Muscle of leg (tissue), 3 donors: ENCODE measurements at regions not wholly inside any gene's neighbourhood (a gene's known extent, or its start where the extent isn't known, plus 50 kb on each side); places are given as distances from the start of the nearest gene placed in this dataset.
"Not testable (repeated sequence)": the region's sequence is repeated elsewhere in the genome, so short reads cannot be mapped to it uniquely, and the experiment has no call there.

Experiments used
- DNase-seq: peaks from one replicate; pipeline ENCODE4 v3.0.0; 2013
- H3K27ac ChIP-seq: one replicate; pipeline ENCODE4 v1.5.1; 2013; ENCODE audit warnings: mild to moderate bottlenecking, low read length, control low read depth
- H3K27me3 ChIP-seq: one replicate; pipeline ENCODE4 v1.6.1; 2013; ENCODE audit warnings: low read length; ENCODE audit not compliant: control insufficient read depth, insufficient read depth
- H3K36me3 ChIP-seq: one replicate; pipeline ENCODE4 v1.6.1; 2013; ENCODE audit warnings: low read length; ENCODE audit not compliant: control insufficient read depth, insufficient read depth
- H3K4me1 ChIP-seq: one replicate; pipeline ENCODE4 v1.6.1; 2013; ENCODE audit warnings: low read length; ENCODE audit not compliant: control insufficient read depth, insufficient read depth
- H3K4me3 ChIP-seq: one replicate; pipeline ENCODE4 v1.5.1; 2013; ENCODE audit warnings: low read length, control low read depth
- H3K9me3 ChIP-seq: replicated peaks from 2 replicates; pipeline ENCODE4 v1.6.1; 2013; ENCODE audit warnings: low read depth, low read length; ENCODE audit not compliant: control insufficient read depth
- WGBS: methylation state at CpG from one replicate; pipeline ENCODE4 v1.1.5; 2013; ENCODE audit warnings: missing lambda C conversion rate; ENCODE audit not compliant: insufficient coverage; 5-methylcytosine and 5-hydroxymethylcytosine counted together

GRCh38 chr2:43149482-43150107 is 76.8 kb downstream of the ZFP36L2 start:
- DNase-seq, result no peak
- Histone ChIP-seq H3K4me1 (peaks cover 10% of the 10 kb centered on the region), H3K9me3 (no peaks in the 10 kb centered on the region), H3K36me3 (no peaks in the 10 kb centered on the region), H3K27ac (no peak overlapping the region), H3K27me3 (no peaks in the 10 kb centered on the region), H3K4me3 (no peak overlapping the region)
- 76% methylated on average over 8 of the region's 9 CpGs for WGBS

GRCh38 chr2:43146083-43146482 is 80.3 kb downstream of the ZFP36L2 start:
- no peak overlapping the region for H3K4me3 ChIP-seq
- DNase-seq, result no peak
- H3K36me3 ChIP-seq, result no peaks in the 10 kb centered on the region
- H3K27me3 ChIP-seq, result no peaks in the 10 kb centered on the region
- no peaks in the 10 kb centered on the region for H3K9me3 ChIP-seq
- WGBS, result no CpG with 5 or more reads among the region's 5 CpGs
- peaks cover 3% of the 10 kb centered on the region for H3K4me1 ChIP-seq
- no peak overlapping the region for H3K27ac ChIP-seq

GRCh38 chr2:43144263-43144662 is 82.1 kb downstream of the ZFP36L2 start:
- no peaks in the 10 kb centered on the region for H3K27me3 ChIP-seq
- H3K9me3 ChIP-seq, result no peaks in the 10 kb centered on the region
- H3K27ac ChIP-seq, result no peak overlapping the region
- peaks cover 13% of the 10 kb centered on the region for H3K4me1 ChIP-seq
- no peak overlapping the region for H3K4me3 ChIP-seq
- no CpG with 5 or more reads among the region's 2 CpGs for WGBS
- no peaks in the 10 kb centered on the region for H3K36me3 ChIP-seq
- no peak for DNase-seq

- WGBS, result 94% methylated on average over 3 of the region's 8 CpGs
- no peak for DNase-seq
- no peaks in the 10 kb centered on the region for H3K36me3 ChIP-seq
These were observed 82.7 kb downstream of the ZFP36L2 start for GRCh38 chr2:43143756-43144155.

GRCh38 chr2:43142921-43143438 is 83.4 kb downstream of the ZFP36L2 start:
- no peak overlapping the region for H3K27ac ChIP-seq
- H3K27me3 ChIP-seq, result no peaks in the 10 kb centered on the region
- no peaks in the 10 kb centered on the region for H3K9me3 ChIP-seq
- peaks cover 13% of the 10 kb centered on the region for H3K4me1 ChIP-seq
- no peak overlapping the region for H3K4me3 ChIP-seq
- no peaks in the 10 kb centered on the region for H3K36me3 ChIP-seq
- WGBS, result 95% methylated on average over 5 of the region's 7 CpGs
- DNase-seq, result no peak

More at GRCh38 chr2:43143756-43144155, 82.7 kb downstream of the ZFP36L2 start:
- Histone ChIP-seq H3K9me3 (no peaks in the 10 kb centered on the region), H3K4me3 (no peak overlapping the region), H3K27me3 (no peaks in the 10 kb centered on the region), H3K4me1 (peaks cover 13% of the 10 kb centered on the region), H3K27ac (no peak overlapping the region)

- H3K9me3 ChIP-seq, H3K27ac ChIP-seq, H3K27me3 ChIP-seq, H3K4me3 ChIP-seq, DNase-seq, H3K36me3 ChIP-seq: not testable (repeated sequence)
- peaks cover 24% of the 10 kb centered on the region for H3K4me1 ChIP-seq
- WGBS, result 100% methylated on average over 6 of the region's 7 CpGs
These were observed 84.7 kb downstream of the ZFP36L2 start for GRCh38 chr2:43141636-43142151.

GRCh38 chr2:43139996-43140621 is 86.3 kb downstream of the ZFP36L2 start:
- Histone ChIP-seq H3K9me3 (no peaks in the 10 kb centered on the region), H3K4me3 (no peak overlapping the region), H3K27me3 (no peaks in the 10 kb centered on the region), H3K27ac (peak overlapping the region; percentile 70), H3K4me1 (peaks cover 36% of the 10 kb centered on the region), H3K36me3 (no peaks in the 10 kb centered on the region)
- DNase-seq, result peak; percentile 79
- WGBS, result 41% methylated on average over 5 of the region's 11 CpGs

GRCh38 chr2:43139501-43139900 is 86.9 kb downstream of the ZFP36L2 start:
- WGBS, result 40% methylated on average over 1 of the region's 4 CpGs
- Histone ChIP-seq H3K27me3 (no peaks in the 10 kb centered on the region), H3K36me3 (no peaks in the 10 kb centered on the region), H3K4me3 (no peak overlapping the region), H3K9me3 (no peaks in the 10 kb centered on the region), H3K27ac (no peak overlapping the region), H3K4me1 (peaks cover 37% of the 10 kb centered on the region)
- no peak for DNase-seq

GRCh38 chr2:43138441-43138840 is 88.0 kb downstream of the ZFP36L2 start:
- WGBS, result 86% methylated on average over 1 of the region's 3 CpGs
- Histone ChIP-seq H3K4me3 (no peak overlapping the region), H3K4me1 (peaks cover 47% of the 10 kb centered on the region), H3K27me3 (no peaks in the 10 kb centered on the region), H3K9me3 (no peaks in the 10 kb centered on the region), H3K27ac (no peak overlapping the region), H3K36me3 (no peaks in the 10 kb centered on the region)
- no peak for DNase-seq

- H3K27ac ChIP-seq, result peak overlapping the region; percentile 62
- no peaks in the 10 kb centered on the region for H3K36me3 ChIP-seq
- WGBS, result 81% methylated on average over 9 of the region's 10 CpGs
- peaks cover 61% of the 10 kb centered on the region for H3K4me1 ChIP-seq
- DNase-seq, result no peak
- no peaks in the 10 kb centered on the region for H3K9me3 ChIP-seq
- no peaks in the 10 kb centered on the region for H3K27me3 ChIP-seq
- no peak overlapping the region for H3K4me3 ChIP-seq
These were observed 89.5 kb downstream of the ZFP36L2 start for GRCh38 chr2:43136876-43137275.
